Adrenal gland (tissue), 5 donors: ENCODE measurements at regions not wholly inside any gene's neighbourhood (a gene's known extent, or its start where the extent isn't known, plus 50 kb on each side); places are given as distances from the start of the nearest gene placed in this dataset.

Experiments
- CTCF ChIP-seq, 6 experiments: fragments of 450-650 bp in 4 of 6; fragments of 200-600 bp in 2 of 6; sonication (generic) in 1 of 6; IDR thresholded peaks; 1 replicate in 5 of 6; 2 replicates in 1 of 6; pipeline versions ENCODE4 v1.5.1 to v1.8.0; 2016 to 2021; ENCODE audit warnings: antibody characterized with exemption in 6 of 6, mild to moderate bottlenecking in 2 of 6, moderate library complexity in 1 of 6
- POLR2A ChIP-seq, 2 donors: fragments of 450-650 bp; IDR thresholded peaks; one replicate each; pipeline ENCODE4 v1.6.1; 2017; ENCODE audit warnings: antibody characterized with exemption in 2 of 2, mild to moderate bottlenecking in 2 of 2, moderate library complexity in 1 of 2
- donor health status: DM: no; HTN: no; CAD: no.

DNA sequence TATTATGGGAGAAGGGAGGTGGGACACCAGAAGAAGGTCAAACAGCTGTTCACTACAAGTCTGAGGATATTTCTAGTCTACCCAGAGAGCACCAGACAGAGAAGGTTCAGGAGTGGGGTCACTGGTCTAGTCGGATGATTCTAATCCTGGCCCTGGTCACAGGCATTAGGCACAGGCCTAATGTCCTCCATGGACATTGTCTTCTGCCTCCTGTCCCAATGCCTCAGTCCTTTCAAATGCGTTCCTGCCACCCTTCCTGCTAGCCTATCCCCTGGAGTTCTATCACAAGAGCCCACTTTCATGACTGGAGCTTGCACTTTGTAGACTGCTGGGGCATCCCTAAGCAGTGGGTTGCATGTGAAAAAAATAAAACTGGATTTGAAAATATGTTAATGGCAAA lies 83.9 kb upstream of the PFN2 start:
- no peak for TF ChIP-seq CTCF (IDR thresholded peaks at IDR 0.05)
- TF ChIP-seq POLR2A (IDR thresholded peaks at IDR 0.05) = no peak
